ENCODE measurements at regions not wholly inside any gene's neighbourhood (a gene's known extent, or its start where the extent isn't known, plus 50 kb on each side); places are given as distances from the start of the nearest gene placed in this dataset.

DNA sequence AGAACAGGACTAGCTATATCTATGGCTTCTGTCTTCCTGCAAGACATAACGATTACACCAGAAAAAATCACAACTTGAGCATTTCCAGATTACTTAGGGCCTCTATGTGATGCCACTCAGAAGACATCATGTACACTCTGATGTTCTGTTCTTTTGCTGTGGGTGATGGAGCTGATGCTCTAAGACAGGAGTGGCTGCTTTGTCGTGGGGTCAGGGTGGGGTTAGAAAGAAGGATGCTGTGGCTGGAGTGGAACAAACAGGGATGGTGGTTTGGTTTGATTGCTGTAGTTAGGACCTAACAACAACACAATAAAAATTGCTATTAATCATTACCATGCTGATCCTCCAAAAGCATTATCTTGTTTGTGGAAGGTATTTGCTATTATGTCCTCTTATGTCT is 120.3 kb upstream of the ARHGAP20 start:
- H3K27ac ChIP-seq: no peak overlapping the region
- no peaks in the 10 kb centered on the region for H3K4me1 ChIP-seq
- H3K36me3 ChIP-seq: no peaks in the 10 kb centered on the region
- no peaks in the 10 kb centered on the region for H3K27me3 ChIP-seq
- no peak for DNase-seq (ENCODE audit: low spot score)
- TF ChIP-seq, protein P1, sequence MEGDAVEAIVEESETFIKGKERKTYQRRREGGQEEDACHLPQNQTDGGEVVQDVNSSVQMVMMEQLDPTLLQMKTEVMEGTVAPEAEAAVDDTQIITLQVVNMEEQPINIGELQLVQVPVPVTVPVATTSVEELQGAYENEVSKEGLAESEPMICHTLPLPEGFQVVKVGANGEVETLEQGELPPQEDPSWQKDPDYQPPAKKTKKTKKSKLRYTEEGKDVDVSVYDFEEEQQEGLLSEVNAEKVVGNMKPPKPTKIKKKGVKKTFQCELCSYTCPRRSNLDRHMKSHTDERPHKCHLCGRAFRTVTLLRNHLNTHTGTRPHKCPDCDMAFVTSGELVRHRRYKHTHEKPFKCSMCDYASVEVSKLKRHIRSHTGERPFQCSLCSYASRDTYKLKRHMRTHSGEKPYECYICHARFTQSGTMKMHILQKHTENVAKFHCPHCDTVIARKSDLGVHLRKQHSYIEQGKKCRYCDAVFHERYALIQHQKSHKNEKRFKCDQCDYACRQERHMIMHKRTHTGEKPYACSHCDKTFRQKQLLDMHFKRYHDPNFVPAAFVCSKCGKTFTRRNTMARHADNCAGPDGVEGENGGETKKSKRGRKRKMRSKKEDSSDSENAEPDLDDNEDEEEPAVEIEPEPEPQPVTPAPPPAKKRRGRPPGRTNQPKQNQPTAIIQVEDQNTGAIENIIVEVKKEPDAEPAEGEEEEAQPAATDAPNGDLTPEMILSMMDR (IDR thresholded peaks at IDR 0.05): no peak
- no peak overlapping the region for H3K4me3 ChIP-seq
- no peaks in the 10 kb centered on the region for H3K9me3 ChIP-seq

DNA sequence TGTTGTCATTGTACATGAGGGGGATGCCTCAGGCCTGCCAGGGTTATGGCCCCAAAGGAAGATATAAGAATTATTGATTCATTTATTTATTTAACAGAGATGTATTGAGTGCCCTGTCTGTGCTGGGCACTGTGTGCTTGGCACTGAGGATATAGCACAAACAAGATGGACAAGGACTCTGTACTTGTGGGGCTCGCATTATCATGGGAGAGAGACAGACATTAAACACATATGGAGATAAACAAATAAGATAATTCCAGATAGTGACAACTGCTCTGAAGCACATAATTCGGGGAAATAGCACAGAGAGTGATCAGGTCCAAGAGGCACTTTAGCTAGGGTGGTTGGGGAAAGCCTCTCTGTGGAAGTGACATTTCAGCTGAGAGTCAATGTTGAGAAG is 119.8 kb upstream of the ARHGAP20 start:
- Histone ChIP-seq H3K27ac (no peak overlapping the region), H3K9me3 (no peaks in the 10 kb centered on the region), H3K27me3 (no peaks in the 10 kb centered on the region), H3K4me3 (no peak overlapping the region), H3K4me1 (no peaks in the 10 kb centered on the region), H3K36me3 (no peaks in the 10 kb centered on the region)
- DNase-seq (ENCODE audit: low spot score): no peak
- TF ChIP-seq, protein P1 (IDR thresholded peaks at IDR 0.05): no peak

DNA sequence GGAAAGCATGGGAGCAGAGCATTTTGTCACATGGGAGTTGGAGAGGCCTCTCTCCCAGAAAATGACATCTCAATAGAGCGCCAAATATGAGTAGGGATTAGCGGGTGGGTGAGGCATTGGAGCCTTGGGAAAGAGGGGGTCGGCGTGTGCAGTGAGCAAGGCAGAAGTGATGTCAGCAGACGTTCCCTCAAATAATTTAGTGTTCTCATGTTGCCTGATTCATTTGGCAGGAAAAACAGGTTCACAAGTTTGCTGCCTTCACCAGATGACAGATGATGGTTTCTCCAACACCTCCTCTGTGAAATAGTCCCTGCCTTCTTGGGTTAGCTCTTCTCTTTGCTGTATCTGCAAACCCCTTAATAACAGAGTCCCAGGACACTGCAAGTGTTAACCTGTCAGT is 118.5 kb upstream of the ARHGAP20 start:
- H3K27me3 ChIP-seq: no peaks in the 10 kb centered on the region
- H3K4me1 ChIP-seq: no peaks in the 10 kb centered on the region
- H3K4me3 ChIP-seq: no peak overlapping the region
- H3K27ac ChIP-seq: no peak overlapping the region
- TF ChIP-seq, protein P1 (IDR thresholded peaks at IDR 0.05): no peak
- H3K36me3 ChIP-seq: no peaks in the 10 kb centered on the region
- no peaks in the 10 kb centered on the region for H3K9me3 ChIP-seq
- DNase-seq (ENCODE audit: low spot score): no peak

DNA sequence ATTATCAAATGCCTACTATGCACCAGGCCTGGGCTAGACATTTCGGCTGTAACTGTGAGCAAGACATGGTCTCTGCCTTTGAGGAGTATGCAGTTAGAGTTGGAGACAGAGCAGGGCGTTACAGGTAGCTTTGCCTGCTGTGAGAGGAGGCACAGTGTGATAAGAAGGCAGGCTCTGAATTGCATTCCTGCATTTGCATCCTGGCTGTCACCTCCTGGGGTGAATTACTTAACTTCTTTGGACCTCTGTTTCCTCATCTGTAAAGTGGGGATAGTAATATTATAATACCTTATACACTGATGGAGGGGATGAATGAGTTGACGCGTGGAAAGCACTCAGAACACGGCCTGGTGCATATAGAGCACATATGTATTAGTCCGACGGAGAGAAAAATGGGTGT is 118.1 kb upstream of the ARHGAP20 start:
- Histone ChIP-seq H3K4me1 (no peaks in the 10 kb centered on the region), H3K9me3 (no peaks in the 10 kb centered on the region), H3K27ac (no peak overlapping the region), H3K36me3 (no peaks in the 10 kb centered on the region), H3K27me3 (no peaks in the 10 kb centered on the region), H3K4me3 (no peak overlapping the region)
- TF ChIP-seq, protein P1 (IDR thresholded peaks at IDR 0.05): no peak
- DNase-seq (ENCODE audit: low spot score): no peak

DNA sequence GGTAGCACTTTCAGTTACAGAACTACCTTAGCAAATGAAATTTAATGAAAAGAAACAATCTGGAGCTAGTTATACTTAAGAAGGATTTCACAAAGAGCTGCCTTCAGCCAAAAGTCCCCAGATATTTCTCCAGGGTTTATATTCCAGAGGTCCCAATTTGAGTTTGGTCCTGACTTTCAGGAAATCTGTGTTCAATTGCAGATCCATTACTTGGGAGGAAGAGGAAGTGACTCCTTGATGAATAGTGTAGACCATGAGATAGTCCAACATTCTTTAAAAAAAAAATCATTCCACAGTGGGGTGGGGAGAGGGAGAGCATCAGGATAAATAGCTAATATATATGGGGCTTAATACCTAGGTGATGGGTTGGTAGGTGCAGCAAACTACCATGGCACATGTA is 117.6 kb upstream of the ARHGAP20 start:
- no peak for DNase-seq (ENCODE audit: low spot score)
- H3K9me3 ChIP-seq: no peaks in the 10 kb centered on the region
- no peaks in the 10 kb centered on the region for H3K4me1 ChIP-seq
- H3K36me3 ChIP-seq: no peaks in the 10 kb centered on the region
- TF ChIP-seq, protein P1 (IDR thresholded peaks at IDR 0.05): no peak
- no peaks in the 10 kb centered on the region for H3K27me3 ChIP-seq
- H3K27ac ChIP-seq: no peak overlapping the region
- H3K4me3 ChIP-seq: no peak overlapping the region

DNA sequence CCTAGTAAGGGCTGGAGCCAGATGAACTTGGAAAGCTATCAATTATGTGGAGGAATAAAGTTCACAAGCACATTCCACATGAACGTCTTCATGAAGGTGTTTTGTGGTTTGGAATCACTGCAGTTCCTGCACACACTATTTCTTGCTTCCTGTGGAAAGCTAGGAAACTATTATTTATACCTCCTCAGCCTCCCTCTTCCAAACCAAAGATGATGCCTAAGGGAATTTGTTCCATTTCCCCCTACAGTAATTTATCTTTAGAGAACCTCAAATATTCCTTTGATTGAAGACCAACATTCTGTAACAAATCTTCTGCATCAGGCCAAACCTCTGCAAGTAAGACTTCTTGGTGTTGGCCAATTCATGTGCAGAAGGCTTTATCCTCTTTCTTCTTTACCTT is 115.8 kb upstream of the ARHGAP20 start:
- no peak for DNase-seq (ENCODE audit: low spot score)
- Histone ChIP-seq H3K27me3 (no peaks in the 10 kb centered on the region), H3K36me3 (no peaks in the 10 kb centered on the region), H3K4me1 (no peaks in the 10 kb centered on the region), H3K27ac (no peak overlapping the region), H3K4me3 (no peak overlapping the region), H3K9me3 (no peaks in the 10 kb centered on the region)
- TF ChIP-seq, protein P1 (IDR thresholded peaks at IDR 0.05): no peak

All from right atrium auricular region (tissue), 2 donors.